IMR-90 (cell line): ENCODE measurements at regions not wholly inside any gene's neighbourhood (a gene's known extent, or its start where the extent isn't known, plus 50 kb on each side); places are given as distances from the start of the nearest gene placed in this dataset.

Experiments
- ATAC-seq: fragments of 200-7000 bp; cut with Tn5 transposase; 2 replicates; pipeline ENCODE4 v1.9.1; 2020; ENCODE audit warnings: low read depth, mild to moderate bottlenecking, moderate library complexity
- BruUV-seq: library from RNA; stranded (reverse); fragments of 400-500 nt; replicated peaks from 2 replicates; lab custom pipeline; 2021; lab: Mats Ljungman, UMichigan
- CTCF ChIA-PET: fragments of 300-600 bp; formaldehyde crosslinking; extraction: SDS; loops from one replicate; lab custom pipeline; 2021; ENCODE audit warnings: antibody characterized with exemption; lab: Yijun Ruan, JAX
- POLR2A ChIA-PET: fragments of 300-600 bp; sonication (Branson Sonifier 250); formaldehyde crosslinking; loops from one replicate; lab custom pipeline; 2022; ENCODE audit warnings: antibody characterized with exemption; ENCODE audit not compliant: unreplicated experiment; lab: Charles Lee
- DNase-seq: peaks from one replicate; pipeline ENCODE4 v3.0.0; 2013
- H2AFZ ChIP-seq: replicated peaks from 2 replicates; pipeline ENCODE3; 2013; ENCODE audit warnings: low read length, mild to moderate bottlenecking; ENCODE audit not compliant: poor library complexity
- H2AK5ac ChIP-seq: 2 replicates; pipeline ENCODE4 v1.6.1; 2013; ENCODE audit warnings: low read depth, low read length, inconsistent platforms
- H2AK9ac ChIP-seq: replicated peaks from 2 replicates; pipeline ENCODE3; 2013; ENCODE audit warnings: mild to moderate bottlenecking, low read depth, low read length, moderate library complexity; ENCODE audit not compliant: poor library complexity
- H2BK120ac ChIP-seq: 2 replicates; pipeline ENCODE4 v1.6.1; 2013; ENCODE audit warnings: low read depth, low read length, inconsistent platforms
- H2BK15ac ChIP-seq: 3 replicates; pipeline ENCODE4 v1.6.1; 2013; ENCODE audit warnings: low read depth, low read length, inconsistent platforms
- H2BK20ac ChIP-seq: 2 replicates; pipeline ENCODE4 v1.6.1; 2013; ENCODE audit warnings: low read depth, mild to moderate bottlenecking, inconsistent platforms, low read length, moderate library complexity
- H2BK5ac ChIP-seq: 2 replicates; pipeline ENCODE4 v1.6.1; 2013; ENCODE audit warnings: mild to moderate bottlenecking, low read depth, low read length, inconsistent platforms; ENCODE audit not compliant: poor library complexity, severe bottlenecking
- H3K14ac ChIP-seq: replicated peaks from 2 replicates; pipeline ENCODE4 v1.6.1; 2013; ENCODE audit warnings: low read depth, low read length, inconsistent platforms
- H3K18ac ChIP-seq: 2 replicates; pipeline ENCODE4 v1.6.1; 2013; ENCODE audit warnings: low read depth, low read length, control low read depth
- H3K23ac ChIP-seq: 2 replicates; pipeline ENCODE4 v1.6.1; 2013; ENCODE audit warnings: low read depth, low read length, inconsistent platforms
- H3K27ac ChIP-seq: 2 replicates; pipeline ENCODE4 v1.5.1; 2013; ENCODE audit warnings: mild to moderate bottlenecking, control low read depth, low read length; ENCODE audit not compliant: insufficient read depth
- H3K27me3 ChIP-seq: 2 replicates; pipeline ENCODE4 v1.6.1; 2013; ENCODE audit warnings: low read length; ENCODE audit not compliant: control insufficient read depth, insufficient read depth
- H3K36me3 ChIP-seq: 2 replicates; pipeline ENCODE4 v1.6.1; 2013; ENCODE audit warnings: low read length, mixed read lengths; ENCODE audit not compliant: control insufficient read depth, insufficient read depth
- H3K4ac ChIP-seq: 2 replicates; pipeline ENCODE4 v1.6.1; 2013; ENCODE audit warnings: low read depth, low read length, inconsistent platforms
- H3K4me1 ChIP-seq: 2 replicates; pipeline ENCODE4 v1.6.1; 2013; ENCODE audit warnings: low read length, mixed read lengths; ENCODE audit not compliant: control insufficient read depth, insufficient read depth
- H3K4me2 ChIP-seq: 2 replicates; pipeline ENCODE4 v1.6.1; 2013; ENCODE audit warnings: low read depth, mild to moderate bottlenecking, control low read depth, low read length, moderate library complexity
- H3K4me3 ChIP-seq: 2 replicates; pipeline ENCODE4 v1.5.1; 2013; ENCODE audit warnings: low read depth, mild to moderate bottlenecking, control low read depth, low read length, moderate library complexity; ENCODE audit not compliant: insufficient read depth
- H3K56ac ChIP-seq: 2 replicates; pipeline ENCODE4 v1.6.1; 2013; ENCODE audit warnings: low read length, inconsistent platforms; ENCODE audit not compliant: insufficient read depth; ENCODE audit errors: extremely low read depth
- H3K79me1 ChIP-seq, 2 experiments: 2 replicates each; pipeline ENCODE4 v1.6.1; 2013; ENCODE audit warnings: low read length in 2 of 2, inconsistent platforms in 1 of 2, low read depth in 1 of 2
- H3K9ac ChIP-seq: 2 replicates; pipeline ENCODE4 v1.6.1; 2013; ENCODE audit warnings: low read depth, low read length, control low read depth
- H3K9me1 ChIP-seq: 2 replicates; pipeline ENCODE4 v1.6.1; 2013; ENCODE audit warnings: low read length, inconsistent platforms; ENCODE audit not compliant: insufficient read depth
- H3K9me3 ChIP-seq: 2 replicates; pipeline ENCODE4 v1.6.1; 2013; ENCODE audit warnings: low read length; ENCODE audit not compliant: control insufficient read depth, insufficient read depth
- H4K20me1 ChIP-seq: 2 replicates; pipeline ENCODE4 v1.6.1; 2013; ENCODE audit warnings: low read length, inconsistent platforms; ENCODE audit not compliant: insufficient read depth
- H4K5ac ChIP-seq: 2 replicates; pipeline ENCODE4 v1.6.1; 2013; ENCODE audit warnings: mild to moderate bottlenecking, low read depth, low read length, control low read depth
- H4K8ac ChIP-seq, 2 experiments: 2 replicates each; pipeline ENCODE4 v1.6.1; 2013; ENCODE audit warnings: low read depth in 2 of 2, low read length in 2 of 2, control low read depth in 1 of 2, inconsistent platforms in 1 of 2
- H4K91ac ChIP-seq: 2 replicates; pipeline ENCODE4 v1.6.1; 2013; ENCODE audit warnings: low read depth, low read length, inconsistent platforms; ENCODE audit not compliant: insufficient read depth
- CEBPB ChIP-seq: IDR thresholded peaks from 2 replicates; pipeline ENCODE4 v1.6.1; 2012; ENCODE audit warnings: low read depth, low read length, improper control_type of control experiment
- FOS ChIP-seq: fragments of 150-350 bp; IDR thresholded peaks from 2 replicates; pipeline ENCODE4 v1.6.1; 2016; ENCODE audit warnings: low read depth, low read length
- WGBS, 2 experiments: methylation state at CpG; one replicate each; pipeline versions ENCODE4 v1.1.5 to v1.1.7; 2013; ENCODE audit warnings: missing lambda C conversion rate in 2 of 2; ENCODE audit not compliant: insufficient read length in 1 of 2; ENCODE audit errors: extremely low coverage in 2 of 2; 5-methylcytosine and 5-hydroxymethylcytosine counted together
- dilution Hi-C: fragments of 300-500 bp; cut with HindIII; formaldehyde crosslinking; loops from one replicate; pipeline ENCODE4 v1.14.3; 2018; ENCODE audit warnings: low sequenced_read_pairs; ENCODE audit not compliant: unreplicated experiment
- in situ Hi-C: fragments of 300-500 bp; cut with MboI; formaldehyde crosslinking; loops from 3 replicates; pipeline ENCODE4 v1.14.3; 2019; ENCODE audit warnings: low sequenced_read_pairs, inconsistent platforms, mixed read lengths
- intact Hi-C: fragments of 100-400 bp; cut with micrococcal nuclease; formaldehyde crosslinking; loops from 2 replicates; pipeline ENCODE4 v1.10.0; 2022

DNA sequence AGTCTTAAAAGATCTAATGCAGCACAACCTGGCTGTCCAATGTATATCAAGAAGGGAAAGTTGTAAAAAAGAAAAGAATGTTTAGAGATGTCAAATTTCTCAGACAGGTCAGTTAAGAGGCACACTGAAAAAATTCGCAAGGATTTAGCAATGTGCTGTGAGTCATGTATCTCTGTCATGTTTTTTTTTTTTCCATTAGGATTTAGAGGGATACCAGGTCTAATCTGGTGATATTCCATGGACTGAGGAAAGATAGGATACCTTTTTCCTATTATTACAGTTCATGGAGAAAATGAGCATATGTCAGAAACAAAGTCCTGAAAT, 815.4 kb upstream of the PCDH10 start:
- intact Hi-C loops, result no loop called here

More for the DNA sequence above, 815.4 kb upstream of the PCDH10 start:
- Histone ChIP-seq H3K4me1 (no peaks in the 10 kb centered on the region), H3K27ac (no peak overlapping the region), H3K9me3 (no peaks in the 10 kb centered on the region), H3K9ac (no peak overlapping the region), H3K27me3 (no peaks in the 10 kb centered on the region), H4K91ac (no peak overlapping the region), H3K79me1 (no peaks in the 10 kb centered on the region), H4K5ac (no peak overlapping the region), H3K4me2 (no peak overlapping the region), H4K20me1 (no peaks in the 10 kb centered on the region), H2BK20ac (no peak overlapping the region), H3K14ac (no peak overlapping the region), H2BK5ac (no peak overlapping the region), H3K9me1 (no peaks in the 10 kb centered on the region), H2AK9ac (no peak overlapping the region), H3K4me3 (no peak overlapping the region), H3K36me3 (no peaks in the 10 kb centered on the region), H3K18ac (no peak overlapping the region), H4K8ac (no peak overlapping the region), H2AFZ (no peak overlapping the region), H3K23ac (no peak overlapping the region), H2AK5ac (no peak overlapping the region), H3K4ac (no peak overlapping the region), H3K56ac (no peak overlapping the region), H2BK120ac (no peak overlapping the region), H2BK15ac (no peak overlapping the region)
- CTCF ChIA-PET, result no interaction called here
- POLR2A ChIA-PET, result no interaction called here
- no CpG with 5 or more reads among the region's 1 CpG for WGBS, 2 experiments
- in situ Hi-C loops, result no loop called here
- dilution Hi-C loops, result no loop called here
- BruUV-seq, result no TSS peak
- DNase-seq, result peak; percentile 49
- TF ChIP-seq FOS, result no peak
- TF ChIP-seq CEBPB, result peak; percentile 68; the same call in 1 of the 2 replicates
- ATAC-seq, result peak; percentile 44; the same call in 1 of the 2 replicates
